ENCODE measurements at regions not wholly inside any gene's neighbourhood (a gene's known extent, or its start where the extent isn't known, plus 50 kb on each side); places are given as distances from the start of the nearest gene placed in this dataset.
"Not testable (repeated sequence)": the region's sequence is repeated elsewhere in the genome, so short reads cannot be mapped to it uniquely, and the experiment has no call there.

GRCh38 chr1:230490436-230490835 lies 64.3 kb upstream of the PGBD5 start:
- FAIRE-seq (no peak), DNase-seq (ENCODE audit: insufficient read length, low spot score) (no peak)
- TF ChIP-seq SPI1 (IDR thresholded peaks at IDR 0.05; ENCODE audit: low read depth, low read length) (no peak), POLR2AphosphoS5 (IDR thresholded peaks at IDR 0.05; ENCODE audit: low read depth, low read length) (no peak), PAX5 (IDR thresholded peaks at IDR 0.05; ENCODE audit: insufficient read depth, low read length, severe bottlenecking) (no peak), TAF1 (IDR thresholded peaks at IDR 0.05; ENCODE audit: low read depth, low read length) (no peak), POLR2A (IDR thresholded peaks at IDR 0.05; ENCODE audit: low read depth, low read length) (no peak), POU2F2 (IDR thresholded peaks at IDR 0.05; ENCODE audit: low read depth, low read length) (no peak)

- DNase-seq (ENCODE audit: insufficient read length, low spot score) (no peak), FAIRE-seq (no peak)
- TF ChIP-seq POLR2A (IDR thresholded peaks at IDR 0.05; ENCODE audit: low read depth, low read length) (no peak), POLR2AphosphoS5 (IDR thresholded peaks at IDR 0.05; ENCODE audit: low read depth, low read length) (no peak), SPI1 (IDR thresholded peaks at IDR 0.05; ENCODE audit: low read depth, low read length) (no peak), PAX5 (IDR thresholded peaks at IDR 0.05; ENCODE audit: insufficient read depth, low read length, severe bottlenecking) (no peak), TAF1 (IDR thresholded peaks at IDR 0.05; ENCODE audit: low read depth, low read length) (no peak), POU2F2 (IDR thresholded peaks at IDR 0.05; ENCODE audit: low read depth, low read length) (no peak)
These were observed 61.8 kb upstream of the PGBD5 start for GRCh38 chr1:230487773-230488428.

GRCh38 chr1:230476622-230477003 lies 50.5 kb upstream of the PGBD5 start:
- DNase-seq (ENCODE audit: insufficient read length, low spot score) (no peak), FAIRE-seq (no peak)
- TF ChIP-seq TAF1 (IDR thresholded peaks at IDR 0.05; ENCODE audit: low read depth, low read length): no peak
- no peak for TF ChIP-seq PAX5 (IDR thresholded peaks at IDR 0.05; ENCODE audit: insufficient read depth, low read length, severe bottlenecking)
- no peak for TF ChIP-seq POLR2A (IDR thresholded peaks at IDR 0.05; ENCODE audit: low read depth, low read length)
- TF ChIP-seq POLR2AphosphoS5 (IDR thresholded peaks at IDR 0.05; ENCODE audit: low read depth, low read length): no peak
- no peak for TF ChIP-seq SPI1 (IDR thresholded peaks at IDR 0.05; ENCODE audit: low read depth, low read length)
- no peak for TF ChIP-seq POU2F2 (IDR thresholded peaks at IDR 0.05; ENCODE audit: low read depth, low read length)

- not testable (repeated sequence) for FAIRE-seq; DNase-seq (ENCODE audit: insufficient read length, low spot score)
These were observed 49.9 kb upstream of the PGBD5 start for GRCh38 chr1:230475856-230476621.
